ENCODE measurements at regions not wholly inside any gene's neighbourhood (a gene's known extent, or its start where the extent isn't known, plus 50 kb on each side); places are given as distances from the start of the nearest gene placed in this dataset.

DNA sequence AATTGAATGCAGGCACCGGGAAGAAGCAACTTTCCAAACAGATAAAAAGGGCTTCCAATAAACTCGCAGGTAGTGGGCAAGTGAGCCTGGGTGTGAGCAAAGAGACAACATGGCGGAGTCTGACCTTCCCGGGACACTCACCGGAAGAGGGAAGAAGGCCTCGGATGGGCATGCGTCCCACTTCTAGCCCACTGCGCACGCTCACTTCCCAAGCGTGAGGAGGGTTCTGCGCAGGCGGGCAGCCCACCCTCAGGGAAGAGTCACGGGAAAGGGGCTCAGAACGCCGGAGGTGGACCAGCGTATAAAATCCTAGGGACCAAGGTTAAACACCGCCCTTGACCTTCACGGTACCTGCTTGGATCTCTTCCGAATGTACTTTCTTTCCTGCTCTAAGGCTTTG, 95.5 kb upstream of the AFDN start:
- TF ChIP-seq CEBPB (IDR thresholded peaks at IDR 0.05) = no peak
- TF ChIP-seq, protein P1, sequence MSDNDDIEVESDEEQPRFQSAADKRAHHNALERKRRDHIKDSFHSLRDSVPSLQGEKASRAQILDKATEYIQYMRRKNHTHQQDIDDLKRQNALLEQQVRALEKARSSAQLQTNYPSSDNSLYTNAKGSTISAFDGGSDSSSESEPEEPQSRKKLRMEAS (IDR thresholded peaks at IDR 0.05) = no peak
- TF ChIP-seq CREB1 (IDR thresholded peaks at IDR 0.05; ENCODE audit: low read depth) = no peak
